Peyer's patch (tissue), 4 donors: ENCODE measurements at regions not wholly inside any gene's neighbourhood (a gene's known extent, or its start where the extent isn't known, plus 50 kb on each side); places are given as distances from the start of the nearest gene placed in this dataset.

Source experiments
- CTCF ChIP-seq, 6 experiments: fragments of 450-650 bp in 4 of 6; fragments of 200-600 bp in 2 of 6; sonication (generic) in 1 of 6; IDR thresholded peaks; one replicate each; pipeline ENCODE4 v1.5.1; 2017 to 2019; ENCODE audit warnings: antibody characterized with exemption in 6 of 6, mild to moderate bottlenecking in 3 of 6, moderate library complexity in 1 of 6
- POLR2A ChIP-seq, 2 donors: fragments of 450-650 bp; IDR thresholded peaks; one replicate each; pipeline ENCODE4 v1.5.1; 2017; ENCODE audit warnings: antibody characterized with exemption in 2 of 2, mild to moderate bottlenecking in 2 of 2, moderate library complexity in 2 of 2

GRCh38 chr4:116016201-116016600 lies 902.8 kb upstream of the NDST4 start:
- TF ChIP-seq CTCF (IDR thresholded peaks at IDR 0.05) = no peak
- TF ChIP-seq POLR2A (IDR thresholded peaks at IDR 0.05) = no peak
